HL-60 (cell line): ENCODE measurements at regions not wholly inside any gene's neighbourhood (a gene's known extent, or its start where the extent isn't known, plus 50 kb on each side); places are given as distances from the start of the nearest gene placed in this dataset.

Experiments
- GABPA ChIP-seq: IDR thresholded peaks from 2 replicates; pipeline ENCODE4 v1.6.1; 2012; ENCODE audit warnings: low read depth
- POLR2AphosphoS5 ChIP-seq: IDR thresholded peaks from 2 replicates; pipeline ENCODE4 v1.6.1; 2012; ENCODE audit warnings: low read depth
- SPI1 ChIP-seq: IDR thresholded peaks from 2 replicates; pipeline ENCODE4 v1.6.1; 2012; ENCODE audit warnings: low read depth, mild to moderate bottlenecking, borderline replicate concordance
- TF ChIP-seq, protein P1 (sequence below): IDR thresholded peaks from one replicate; pipeline ENCODE4 v1.5.1; 2011; ENCODE audit warnings: low read length, control low read depth, inconsistent platforms; ENCODE audit not compliant: insufficient read depth
- TF ChIP-seq, protein P2 (sequence below): IDR thresholded peaks from 2 replicates; pipeline ENCODE4 v1.6.1; 2012; ENCODE audit warnings: low read depth; ENCODE audit not compliant: insufficient replicate concordance

DNA sequence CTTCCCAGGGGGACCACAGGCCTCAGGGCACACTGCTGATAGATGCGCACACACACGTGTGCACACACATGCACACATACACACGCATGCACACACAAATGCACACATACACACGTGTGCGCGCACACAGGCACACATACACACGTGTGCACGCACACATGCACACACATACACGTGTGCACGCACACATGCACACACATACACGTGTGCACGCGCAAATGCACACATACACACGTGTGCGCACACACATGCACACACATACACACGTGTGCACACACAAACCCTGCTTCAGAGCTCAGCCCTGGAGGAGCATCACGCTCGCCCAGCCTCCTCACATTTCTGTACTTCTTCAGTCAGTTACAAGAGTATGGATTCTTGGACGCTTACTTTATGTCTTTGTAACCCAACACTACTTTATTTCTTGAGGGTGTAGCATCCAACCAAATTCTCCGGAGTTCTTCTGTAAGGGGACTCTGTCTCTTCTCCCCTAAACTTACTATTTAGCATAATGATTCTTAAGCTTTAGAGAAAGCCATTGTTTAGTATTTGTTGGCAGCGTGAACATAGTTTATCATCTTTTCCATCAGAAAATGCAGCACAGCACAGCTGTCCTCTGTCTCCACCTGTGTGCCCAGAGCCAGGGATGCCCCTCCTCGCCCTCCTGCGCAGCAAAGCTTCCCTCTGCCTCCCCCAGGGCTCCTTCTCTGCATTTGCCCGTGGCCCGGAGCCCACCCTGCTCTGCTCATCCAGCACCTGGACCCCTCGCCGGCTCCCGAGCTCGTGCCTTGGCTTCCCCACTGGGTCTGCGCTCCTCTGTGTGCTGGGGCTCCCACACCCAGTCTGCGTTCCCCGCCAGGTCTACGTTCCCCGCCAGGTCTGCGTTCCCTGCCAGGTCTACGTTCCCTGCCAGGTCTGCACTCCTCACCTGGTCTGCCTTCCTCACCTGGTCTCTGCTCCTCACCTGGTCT, 74.4 kb upstream of the CTDP1 start:
- TF ChIP-seq, protein P1, sequence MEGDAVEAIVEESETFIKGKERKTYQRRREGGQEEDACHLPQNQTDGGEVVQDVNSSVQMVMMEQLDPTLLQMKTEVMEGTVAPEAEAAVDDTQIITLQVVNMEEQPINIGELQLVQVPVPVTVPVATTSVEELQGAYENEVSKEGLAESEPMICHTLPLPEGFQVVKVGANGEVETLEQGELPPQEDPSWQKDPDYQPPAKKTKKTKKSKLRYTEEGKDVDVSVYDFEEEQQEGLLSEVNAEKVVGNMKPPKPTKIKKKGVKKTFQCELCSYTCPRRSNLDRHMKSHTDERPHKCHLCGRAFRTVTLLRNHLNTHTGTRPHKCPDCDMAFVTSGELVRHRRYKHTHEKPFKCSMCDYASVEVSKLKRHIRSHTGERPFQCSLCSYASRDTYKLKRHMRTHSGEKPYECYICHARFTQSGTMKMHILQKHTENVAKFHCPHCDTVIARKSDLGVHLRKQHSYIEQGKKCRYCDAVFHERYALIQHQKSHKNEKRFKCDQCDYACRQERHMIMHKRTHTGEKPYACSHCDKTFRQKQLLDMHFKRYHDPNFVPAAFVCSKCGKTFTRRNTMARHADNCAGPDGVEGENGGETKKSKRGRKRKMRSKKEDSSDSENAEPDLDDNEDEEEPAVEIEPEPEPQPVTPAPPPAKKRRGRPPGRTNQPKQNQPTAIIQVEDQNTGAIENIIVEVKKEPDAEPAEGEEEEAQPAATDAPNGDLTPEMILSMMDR, result no peak
- TF ChIP-seq GABPA (no peak), POLR2AphosphoS5 (no peak), SPI1 (no peak)
- TF ChIP-seq, protein P2, sequence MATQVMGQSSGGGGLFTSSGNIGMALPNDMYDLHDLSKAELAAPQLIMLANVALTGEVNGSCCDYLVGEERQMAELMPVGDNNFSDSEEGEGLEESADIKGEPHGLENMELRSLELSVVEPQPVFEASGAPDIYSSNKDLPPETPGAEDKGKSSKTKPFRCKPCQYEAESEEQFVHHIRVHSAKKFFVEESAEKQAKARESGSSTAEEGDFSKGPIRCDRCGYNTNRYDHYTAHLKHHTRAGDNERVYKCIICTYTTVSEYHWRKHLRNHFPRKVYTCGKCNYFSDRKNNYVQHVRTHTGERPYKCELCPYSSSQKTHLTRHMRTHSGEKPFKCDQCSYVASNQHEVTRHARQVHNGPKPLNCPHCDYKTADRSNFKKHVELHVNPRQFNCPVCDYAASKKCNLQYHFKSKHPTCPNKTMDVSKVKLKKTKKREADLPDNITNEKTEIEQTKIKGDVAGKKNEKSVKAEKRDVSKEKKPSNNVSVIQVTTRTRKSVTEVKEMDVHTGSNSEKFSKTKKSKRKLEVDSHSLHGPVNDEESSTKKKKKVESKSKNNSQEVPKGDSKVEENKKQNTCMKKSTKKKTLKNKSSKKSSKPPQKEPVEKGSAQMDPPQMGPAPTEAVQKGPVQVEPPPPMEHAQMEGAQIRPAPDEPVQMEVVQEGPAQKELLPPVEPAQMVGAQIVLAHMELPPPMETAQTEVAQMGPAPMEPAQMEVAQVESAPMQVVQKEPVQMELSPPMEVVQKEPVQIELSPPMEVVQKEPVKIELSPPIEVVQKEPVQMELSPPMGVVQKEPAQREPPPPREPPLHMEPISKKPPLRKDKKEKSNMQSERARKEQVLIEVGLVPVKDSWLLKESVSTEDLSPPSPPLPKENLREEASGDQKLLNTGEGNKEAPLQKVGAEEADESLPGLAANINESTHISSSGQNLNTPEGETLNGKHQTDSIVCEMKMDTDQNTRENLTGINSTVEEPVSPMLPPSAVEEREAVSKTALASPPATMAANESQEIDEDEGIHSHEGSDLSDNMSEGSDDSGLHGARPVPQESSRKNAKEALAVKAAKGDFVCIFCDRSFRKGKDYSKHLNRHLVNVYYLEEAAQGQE, result no peak
